BJ (cell line): ENCODE measurements at regions not wholly inside any gene's neighbourhood (a gene's known extent, or its start where the extent isn't known, plus 50 kb on each side); places are given as distances from the start of the nearest gene placed in this dataset.

Source experiments
- CTCF ChIA-PET: fragments of 350-600 bp; formaldehyde crosslinking; extraction: SDS; loops from one replicate; lab custom pipeline; 2021; ENCODE audit warnings: antibody characterized with exemption, inconsistent platforms; lab: Yijun Ruan, JAX
- POLR2A ChIA-PET: fragments of 300-600 bp; sonication (Branson Sonifier 250); formaldehyde crosslinking; extraction: SDS; loops from one replicate; lab custom pipeline; 2021; ENCODE audit warnings: antibody characterized with exemption; lab: Charles Lee
- DNase-seq: peaks from one replicate; pipeline ENCODE4 v3.0.0-alpha.2; 2011; ENCODE audit warnings: low read depth
- H3K27me3 ChIP-seq: 2 replicates; pipeline ENCODE4 v1.6.0; 2011; ENCODE audit warnings: low read length; ENCODE audit not compliant: control insufficient read depth, insufficient read depth
- H3K36me3 ChIP-seq: 2 replicates; pipeline ENCODE4 v1.5.1; 2011; ENCODE audit warnings: low read length; ENCODE audit not compliant: control insufficient read depth, insufficient read depth
- H3K4me3 ChIP-seq: 2 replicates; pipeline ENCODE4 v1.5.1; 2011; ENCODE audit warnings: low read depth, mild to moderate bottlenecking, control low read depth, low read length
- CTCF ChIP-seq: IDR thresholded peaks from 2 replicates; pipeline ENCODE4 v1.5.1; 2011; ENCODE audit warnings: low read depth, mild to moderate bottlenecking, control low read depth, inconsistent platforms, low read length, moderate library complexity; ENCODE audit not compliant: insufficient read depth

- no peak for DNase-seq
- Histone ChIP-seq H3K27me3 (no peaks in the 10 kb centered on the region; the same call in 1 of the 2 replicates), H3K4me3 (no peak overlapping the region), H3K36me3 (no peaks in the 10 kb centered on the region)
- ChIA-PET CTCF (no interaction called here), POLR2A (no interaction called here)
- no peak for TF ChIP-seq CTCF
These were observed 108.5 kb downstream of the FAM53A start for GRCh38 chr4:1575418-1576303.

- ChIA-PET CTCF (interaction anchor here (0.5 to 0.7 kb wide), 2 partner anchors 25 to 338 kb away, joined by 3 read pairs; no protein-coding TSS in a partner anchor), POLR2A (no interaction called here)
- Histone ChIP-seq H3K36me3 (no peaks in the 10 kb centered on the region), H3K4me3 (no peak overlapping the region), H3K27me3 (no peaks in the 10 kb centered on the region; the same call in 1 of the 2 replicates)
- no peak for TF ChIP-seq CTCF
- DNase-seq: no peak
These were observed 109.3 kb downstream of the FAM53A start for GRCh38 chr4:1574601-1575417.

GRCh38 chr4:1573830-1574459 lies 110.2 kb downstream of the FAM53A start:
- DNase-seq: no peak
- Histone ChIP-seq H3K36me3 (no peaks in the 10 kb centered on the region), H3K4me3 (no peak overlapping the region), H3K27me3 (peaks cover 1% of the 10 kb centered on the region; the same call in 1 of the 2 replicates)
- ChIA-PET CTCF (interaction anchor here (0.9 to 2.7 kb wide), 2 partner anchors 25 to 218 kb away, joined by 3 to 19 read pairs; no protein-coding TSS in a partner anchor), POLR2A (no interaction called here)
- no peak for TF ChIP-seq CTCF

- CTCF ChIA-PET: interaction anchor here (0.9 to 2.7 kb wide), 2 partner anchors 24 to 217 kb away, joined by 3 to 19 read pairs; no protein-coding TSS in a partner anchor
- H3K36me3 ChIP-seq: no peaks in the 10 kb centered on the region
- TF ChIP-seq CTCF: no peak
- peaks cover 1% of the 10 kb centered on the region; the same call in 1 of the 2 replicates for H3K27me3 ChIP-seq
- POLR2A ChIA-PET: no interaction called here
- DNase-seq: no peak
- H3K4me3 ChIP-seq: no peak overlapping the region
These were observed 111.0 kb downstream of the FAM53A start for GRCh38 chr4:1572964-1573720.
